ENCODE measurements at regions not wholly inside any gene's neighbourhood (a gene's known extent, or its start where the extent isn't known, plus 50 kb on each side); places are given as distances from the start of the nearest gene placed in this dataset.

- TF ChIP-seq EZH2 (IDR thresholded peaks at IDR 0.05) (no peak), POLR2AphosphoS5 (IDR thresholded peaks at IDR 0.05; ENCODE audit: borderline replicate concordance, low read depth, low read length) (no peak)
Observed at GRCh38 chr4:162782778-162783525, 383.7 kb downstream of the NAF1 start.

All from SK-N-MC (cell line).